GM21447 (cell line): ENCODE measurements at regions not wholly inside any gene's neighbourhood (a gene's known extent, or its start where the extent isn't known, plus 50 kb on each side); places are given as distances from the start of the nearest gene placed in this dataset.

Experiments used
- ATAC-seq: cut with Tn5 transposase; IDR thresholded peaks from one replicate; pipeline ENCODE4 v1.9.1; 2021; ENCODE audit not compliant: unreplicated experiment

GRCh38 chr9:81128701-81129100, 560.6 kb downstream of the TLE1 start:
- ATAC-seq = no peak

- ATAC-seq = no peak
Observed at GRCh38 chr9:81125446-81126092, 563.8 kb downstream of the TLE1 start.

GRCh38 chr9:81123526-81123925, 565.8 kb downstream of the TLE1 start:
- ATAC-seq = no peak

GRCh38 chr9:81122749-81123148, 566.6 kb downstream of the TLE1 start:
- ATAC-seq = no peak

- no peak for ATAC-seq
Observed at GRCh38 chr9:81119591-81119990, 569.8 kb downstream of the TLE1 start.

- ATAC-seq = no peak
Observed at GRCh38 chr9:81118416-81118815, 570.9 kb downstream of the TLE1 start.

- ATAC-seq = no peak
Observed at GRCh38 chr9:81116340-81117137, 572.8 kb downstream of the TLE1 start.

GRCh38 chr9:81113453-81114124, 575.8 kb downstream of the TLE1 start:
- peak; percentile 71 for ATAC-seq

GRCh38 chr9:81112627-81113452, 576.5 kb downstream of the TLE1 start:
- ATAC-seq = no peak

GRCh38 chr9:81108821-81109220, 580.5 kb downstream of the TLE1 start:
- no peak for ATAC-seq

- ATAC-seq = no peak
Observed at GRCh38 chr9:81108391-81108790, 581.0 kb downstream of the TLE1 start.

- no peak for ATAC-seq
Observed at GRCh38 chr9:81103597-81104471, 585.5 kb downstream of the TLE1 start.

- ATAC-seq = no peak
Observed at GRCh38 chr9:81097131-81097847, 592.1 kb downstream of the TLE1 start.

- ATAC-seq = no peak
Observed at GRCh38 chr9:81096625-81097024, 592.7 kb downstream of the TLE1 start.

- no peak for ATAC-seq
Observed at GRCh38 chr9:81092057-81092456, 597.3 kb downstream of the TLE1 start.

- ATAC-seq = no peak
Observed at GRCh38 chr9:81088341-81088740, 601.0 kb downstream of the TLE1 start.

- no peak for ATAC-seq
Observed at GRCh38 chr9:81086416-81086815, 602.9 kb downstream of the TLE1 start.

- ATAC-seq = peak; percentile 83
Observed at GRCh38 chr9:81083854-81084512, 605.4 kb downstream of the TLE1 start.

GRCh38 chr9:81083067-81083466, 606.3 kb downstream of the TLE1 start:
- no peak for ATAC-seq
